ENCODE measurements at regions not wholly inside any gene's neighbourhood (a gene's known extent, or its start where the extent isn't known, plus 50 kb on each side); places are given as distances from the start of the nearest gene placed in this dataset.
"Not testable (repeated sequence)": the region's sequence is repeated elsewhere in the genome, so short reads cannot be mapped to it uniquely, and the experiment has no call there.

DNA sequence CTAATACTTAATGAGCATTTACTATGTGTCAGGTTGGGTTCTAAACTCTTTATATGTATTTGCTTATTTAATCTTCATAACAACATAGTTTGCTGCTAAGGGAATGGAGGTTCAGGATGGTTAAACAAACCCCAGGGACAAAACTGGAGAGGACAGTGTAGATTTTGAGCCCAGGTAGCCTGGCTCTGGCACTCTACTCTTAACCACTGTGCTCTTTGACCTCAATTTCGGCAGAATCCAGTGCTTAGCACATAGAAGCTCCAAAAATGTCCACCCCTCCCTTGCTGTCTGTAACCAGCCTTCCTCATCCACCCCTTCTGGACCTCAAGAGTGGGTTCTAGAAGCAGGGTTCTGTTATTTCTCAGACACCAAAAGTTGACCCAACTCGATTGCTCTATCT lies 88.0 kb upstream of the SYT13 start:
- Histone ChIP-seq H3K36me3 (no peaks in the 10 kb centered on the region), H3K4me1 (peaks cover 0 to 7% (median 0%) of the 10 kb centered on the region in 4 donors), H3K27me3 (peaks cover 20% of the 10 kb centered on the region), H3K9me3 (no peaks in the 10 kb centered on the region), H3K27ac (no peak overlapping the region), H3K4me3 (no peak overlapping the region)
- no peak for DNase-seq
- in situ Hi-C loops (cut with MboI; ENCODE audit: low pct_ligation_motif_present in 1 of 4, low pct_unique_long_range_greater_than_20kb in 1 of 4, low sequenced_read_pairs in 3 of 4), result loop anchor here (25.0 kb wide), 2 partner anchors 288 to 388 kb away; partner anchors contain the start of gene CHST1 (in 2 of the 4)
- 40 to 43% methylated on average over 1 to 2 of the region's 2 CpGs for WGBS, 2 donors (ENCODE audit: low coverage in 1 of 2)
- intact Hi-C loops (cut with DNase I; ENCODE audit: low total_unique reads), result loop anchor here (10.0 kb wide), 1 partner anchor 281 kb away; no protein-coding TSS in a partner anchor
- TF ChIP-seq, protein P1, sequence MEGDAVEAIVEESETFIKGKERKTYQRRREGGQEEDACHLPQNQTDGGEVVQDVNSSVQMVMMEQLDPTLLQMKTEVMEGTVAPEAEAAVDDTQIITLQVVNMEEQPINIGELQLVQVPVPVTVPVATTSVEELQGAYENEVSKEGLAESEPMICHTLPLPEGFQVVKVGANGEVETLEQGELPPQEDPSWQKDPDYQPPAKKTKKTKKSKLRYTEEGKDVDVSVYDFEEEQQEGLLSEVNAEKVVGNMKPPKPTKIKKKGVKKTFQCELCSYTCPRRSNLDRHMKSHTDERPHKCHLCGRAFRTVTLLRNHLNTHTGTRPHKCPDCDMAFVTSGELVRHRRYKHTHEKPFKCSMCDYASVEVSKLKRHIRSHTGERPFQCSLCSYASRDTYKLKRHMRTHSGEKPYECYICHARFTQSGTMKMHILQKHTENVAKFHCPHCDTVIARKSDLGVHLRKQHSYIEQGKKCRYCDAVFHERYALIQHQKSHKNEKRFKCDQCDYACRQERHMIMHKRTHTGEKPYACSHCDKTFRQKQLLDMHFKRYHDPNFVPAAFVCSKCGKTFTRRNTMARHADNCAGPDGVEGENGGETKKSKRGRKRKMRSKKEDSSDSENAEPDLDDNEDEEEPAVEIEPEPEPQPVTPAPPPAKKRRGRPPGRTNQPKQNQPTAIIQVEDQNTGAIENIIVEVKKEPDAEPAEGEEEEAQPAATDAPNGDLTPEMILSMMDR (IDR thresholded peaks at IDR 0.05), result no peak
- TF ChIP-seq POLR2AphosphoS5 (IDR thresholded peaks at IDR 0.05) (no peak), EP300 (IDR thresholded peaks at IDR 0.05; ENCODE audit: low read depth) (no peak), POLR2A (IDR thresholded peaks at IDR 0.05) (no peak)

DNA sequence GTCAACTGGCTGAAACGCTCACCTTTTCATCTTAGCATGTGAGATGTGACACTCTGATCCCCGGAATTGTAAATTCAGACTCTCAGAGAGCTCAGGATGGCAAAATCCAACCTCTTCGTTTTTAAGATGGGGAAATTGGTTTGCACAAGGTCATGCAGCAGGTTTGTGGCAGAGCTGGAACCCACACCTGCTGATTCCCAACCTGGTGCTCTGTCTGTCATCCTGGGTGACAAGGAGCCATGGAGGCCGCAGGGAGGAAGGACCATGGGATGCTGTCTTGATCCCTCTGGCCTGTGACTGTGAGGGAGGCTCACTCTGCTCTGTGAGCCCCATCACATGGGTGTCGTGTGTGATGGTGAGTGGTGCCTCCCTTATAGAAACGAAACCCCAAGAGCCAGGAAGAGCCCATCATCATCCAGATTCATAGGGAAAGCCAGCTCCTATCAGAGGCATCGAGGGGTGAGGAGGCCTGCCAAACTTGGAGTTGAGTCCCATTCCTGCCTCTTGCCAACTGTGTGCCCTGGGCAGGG lies 87.4 kb upstream of the SYT13 start:
- H3K27ac ChIP-seq, result no peak overlapping the region
- 81 to 100% methylated on average over 1 to 7 of the region's 7 CpGs for WGBS, 2 donors (ENCODE audit: low coverage in 1 of 2)
- intact Hi-C loops (cut with DNase I; ENCODE audit: low total_unique reads), result loop anchor here (10.0 kb wide), 1 partner anchor 281 kb away; no protein-coding TSS in a partner anchor
- no peaks in the 10 kb centered on the region for H3K36me3 ChIP-seq
- no peak overlapping the region for H3K4me3 ChIP-seq
- no peaks in the 10 kb centered on the region for H3K9me3 ChIP-seq
- DNase-seq, result no peak
- in situ Hi-C loops (cut with MboI; ENCODE audit: low pct_ligation_motif_present in 1 of 4, low pct_unique_long_range_greater_than_20kb in 1 of 4, low sequenced_read_pairs in 3 of 4), result loop anchor here (25.0 kb wide), 2 partner anchors 289 to 389 kb away; partner anchors contain the start of gene CHST1 (in 2 of the 4)
- H3K27me3 ChIP-seq, result peaks cover 21% of the 10 kb centered on the region
- peaks cover 0 to 7% (median 0%) of the 10 kb centered on the region in 4 donors for H3K4me1 ChIP-seq
- TF ChIP-seq, protein P1 (IDR thresholded peaks at IDR 0.05), result no peak
- TF ChIP-seq POLR2A (IDR thresholded peaks at IDR 0.05) (no peak), POLR2AphosphoS5 (IDR thresholded peaks at IDR 0.05) (no peak), EP300 (IDR thresholded peaks at IDR 0.05; ENCODE audit: low read depth) (no peak)

DNA sequence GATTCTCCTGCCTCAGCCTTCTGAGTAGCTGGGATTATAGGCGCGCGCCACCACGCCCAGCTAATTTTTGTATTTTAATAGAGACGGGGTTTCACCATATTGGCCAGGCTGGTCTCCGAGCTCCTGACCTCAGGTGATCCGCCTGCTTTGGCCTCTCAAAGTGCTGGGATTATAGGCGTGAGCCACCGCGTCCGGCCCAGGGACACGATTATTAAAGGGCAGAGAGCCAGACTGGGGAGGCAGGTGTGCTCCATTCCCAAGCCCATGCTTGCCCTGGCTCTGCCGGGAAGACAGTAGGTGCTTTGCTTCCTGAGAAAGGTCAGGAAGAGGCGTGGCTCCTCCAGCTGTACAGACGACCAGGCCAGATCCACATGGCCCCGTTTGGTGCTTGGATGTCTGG lies 86.3 kb upstream of the SYT13 start:
- H3K27me3 ChIP-seq, result peaks cover 21% of the 10 kb centered on the region
- not testable (repeated sequence) for H3K36me3 ChIP-seq, H3K27ac ChIP-seq, H3K4me3 ChIP-seq, H3K9me3 ChIP-seq, H3K4me1 ChIP-seq, DNase-seq
- intact Hi-C loops (cut with DNase I; ENCODE audit: low total_unique reads) (loop anchor here (10.0 kb wide), 1 partner anchor 282 kb away; no protein-coding TSS in a partner anchor), in situ Hi-C loops (cut with MboI; ENCODE audit: low pct_ligation_motif_present in 1 of 4, low pct_unique_long_range_greater_than_20kb in 1 of 4, low sequenced_read_pairs in 3 of 4) (loop anchor here (25.0 kb wide), 2 partner anchors 290 to 390 kb away; partner anchors contain the start of gene CHST1 (in 2 of the 4))
- WGBS, 2 donors (ENCODE audit: low coverage in 1 of 2), result 70 to 73% methylated on average over 12 to 16 of the region's 16 CpGs

DNA sequence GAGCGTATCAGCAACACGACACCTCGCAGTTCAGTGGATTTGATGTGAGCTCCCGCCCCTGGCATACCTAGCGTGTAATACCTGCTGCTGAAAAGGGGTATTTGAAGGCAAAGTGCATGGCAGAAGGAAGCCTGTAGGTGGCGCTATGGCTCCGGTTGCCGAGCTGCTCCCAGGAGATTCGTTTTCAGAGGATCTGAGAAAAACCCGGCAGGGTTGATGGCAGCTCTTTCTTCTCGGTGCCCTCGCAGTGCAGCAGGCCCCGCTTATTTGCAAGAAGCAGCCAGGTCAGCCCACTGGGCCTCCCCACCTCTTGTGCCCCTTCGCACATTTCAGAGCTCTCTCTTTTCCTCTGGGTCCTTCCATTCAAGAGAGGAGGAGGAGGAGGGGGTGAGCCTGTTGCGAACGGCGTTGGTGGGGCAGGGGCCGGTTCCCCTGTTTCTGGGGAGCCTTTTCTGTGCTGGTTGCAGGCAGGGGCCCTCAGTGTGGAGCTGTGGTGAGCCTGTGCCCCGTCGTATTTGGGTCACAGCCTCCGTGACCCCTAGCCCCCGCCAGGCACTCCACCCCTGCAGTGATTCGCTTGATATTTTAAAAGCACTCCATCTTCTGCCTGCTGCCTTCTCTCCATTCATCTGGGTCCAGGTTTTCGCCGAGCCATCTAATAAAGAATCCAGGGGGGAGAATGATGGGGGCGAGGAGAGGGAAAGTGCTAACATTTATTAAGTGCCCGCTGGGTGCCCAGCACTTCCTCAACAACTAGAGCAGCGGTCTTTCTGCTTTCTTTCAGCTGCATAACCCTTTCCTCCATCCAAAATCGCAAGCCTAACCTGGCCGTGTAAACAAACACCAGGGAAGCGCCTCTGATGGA lies 85.3 kb upstream of the SYT13 start:
- H3K4me3 ChIP-seq, result no peak overlapping the region
- no peaks in the 10 kb centered on the region for H3K36me3 ChIP-seq
- H3K9me3 ChIP-seq, result no peaks in the 10 kb centered on the region
- TF ChIP-seq, protein P1 (IDR thresholded peaks at IDR 0.05), result peak; percentile 60 to 87 (median 78)
- TF ChIP-seq EP300 (IDR thresholded peaks at IDR 0.05; ENCODE audit: low read depth), result no peak
- 29 to 60% methylated on average over 5 to 31 of the region's 31 CpGs for WGBS, 2 donors (ENCODE audit: low coverage in 1 of 2)
- H3K27me3 ChIP-seq, result peaks cover 21% of the 10 kb centered on the region
- no peak overlapping the region for H3K27ac ChIP-seq
- H3K4me1 ChIP-seq, result peaks cover 0 to 7% (median 0%) of the 10 kb centered on the region in 4 donors
- in situ Hi-C loops (cut with MboI; ENCODE audit: low pct_ligation_motif_present in 1 of 4, low pct_unique_long_range_greater_than_20kb in 1 of 4, low sequenced_read_pairs in 3 of 4), result loop anchor here (25.0 kb wide), 2 partner anchors 291 to 391 kb away; partner anchors contain the start of gene CHST1 (in 2 of the 4)
- DNase-seq, result peak; percentile 63
- intact Hi-C loops (cut with DNase I; ENCODE audit: low total_unique reads), result loop anchor here (10.0 kb wide), 1 partner anchor 283 kb away; no protein-coding TSS in a partner anchor
